Iris pigment epithelial cell (primary cell): ENCODE measurements at regions not wholly inside any gene's neighbourhood (a gene's known extent, or its start where the extent isn't known, plus 50 kb on each side); places are given as distances from the start of the nearest gene placed in this dataset.
A peak's percentile ranks its signal among the peaks of the same experiment; 100 is the strongest.
"Not testable (repeated sequence)": the region's sequence is repeated elsewhere in the genome, so short reads cannot be mapped to it uniquely, and the experiment has no call there.

ENCODE experiments used
- DNase-seq: peaks from one replicate; pipeline ENCODE4 v3.0.0-alpha.2; 2011; ENCODE audit warnings: low read depth

DNA sequence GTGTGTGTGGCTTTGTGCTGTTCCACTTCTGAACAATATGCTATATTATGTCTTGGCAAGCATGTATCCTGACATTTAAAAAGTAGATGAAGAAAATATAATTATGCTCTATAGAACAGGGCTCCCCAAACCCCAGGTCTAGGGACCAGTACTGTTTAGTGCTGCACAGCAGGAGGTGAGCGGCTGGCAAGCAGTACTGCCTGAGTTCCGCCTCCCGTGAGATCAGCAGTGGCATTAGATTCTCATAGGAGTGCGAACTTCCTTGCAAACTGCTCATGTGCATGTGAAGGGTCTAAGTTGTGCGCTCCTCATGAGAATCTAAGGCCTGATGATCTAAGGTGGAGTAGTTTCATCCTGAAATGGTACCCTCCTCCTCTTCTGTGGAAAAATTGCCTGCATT is 979.1 kb upstream of the CTNND2 start:
- DNase-seq, result no peak

DNA sequence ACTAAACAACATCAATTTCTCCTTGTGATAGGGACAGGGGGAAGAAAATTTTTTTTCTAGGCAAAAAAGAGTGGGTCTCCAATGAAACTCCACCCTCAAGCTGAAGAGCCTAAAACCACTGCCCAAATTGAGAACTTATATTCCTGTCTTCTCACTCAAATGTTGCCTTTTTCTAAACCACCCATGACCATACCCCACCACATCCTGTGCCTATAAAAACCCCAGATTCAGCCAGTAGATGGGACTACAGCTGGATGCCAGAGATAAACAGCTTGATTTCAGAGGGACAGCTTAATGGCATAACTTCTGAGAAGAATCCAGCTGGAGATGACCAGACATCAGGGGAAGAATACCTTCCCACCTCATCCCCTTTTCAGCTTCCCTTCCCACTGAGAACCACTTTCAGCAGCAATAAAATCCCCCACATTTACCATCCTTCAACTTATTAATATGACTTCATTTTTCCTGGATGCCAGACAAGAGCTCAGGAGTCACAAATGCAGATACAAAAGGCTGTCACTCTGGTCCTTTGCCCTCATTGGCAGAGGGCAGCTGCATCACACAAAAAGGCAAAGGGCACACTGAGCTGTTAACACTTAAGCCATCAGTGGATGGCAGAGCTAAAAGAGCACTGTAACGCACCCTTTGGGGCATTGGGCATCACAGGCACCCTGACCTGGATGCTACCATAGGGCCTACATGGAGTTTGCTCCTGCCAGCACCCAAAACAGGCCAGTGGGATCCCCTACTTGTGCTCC is 972.5 kb upstream of the CTNND2 start:
- DNase-seq, result no peak

DNA sequence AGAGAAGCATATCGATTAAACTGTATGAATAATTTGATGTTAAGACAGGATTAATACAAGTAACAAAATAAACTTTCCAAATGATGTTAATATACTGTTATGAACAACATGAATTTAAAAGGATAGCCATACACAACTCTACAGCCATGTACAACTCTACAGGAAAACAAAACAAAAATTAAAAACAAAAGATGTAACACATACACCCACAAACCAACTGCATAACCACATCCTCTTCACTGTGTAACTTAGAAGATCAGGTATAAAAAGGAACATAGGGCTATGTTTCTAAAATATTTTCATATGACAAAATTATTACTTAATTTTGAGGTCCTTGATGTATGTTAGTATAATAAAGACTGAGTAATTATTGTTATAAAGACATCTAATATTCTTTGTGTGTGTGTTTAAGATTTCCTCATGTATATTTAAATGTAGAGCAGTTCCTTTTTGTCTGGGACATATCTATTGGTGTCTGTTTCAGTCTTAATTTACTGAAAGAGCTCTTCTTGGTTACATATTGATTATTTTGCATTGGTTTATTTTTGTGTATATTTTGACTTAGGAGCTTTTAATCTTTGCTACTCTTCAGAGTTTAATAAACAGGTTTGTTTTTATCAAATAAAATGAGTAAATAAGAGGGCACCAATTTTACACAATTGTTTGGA is 966.8 kb upstream of the CTNND2 start:
- no peak for DNase-seq

DNA sequence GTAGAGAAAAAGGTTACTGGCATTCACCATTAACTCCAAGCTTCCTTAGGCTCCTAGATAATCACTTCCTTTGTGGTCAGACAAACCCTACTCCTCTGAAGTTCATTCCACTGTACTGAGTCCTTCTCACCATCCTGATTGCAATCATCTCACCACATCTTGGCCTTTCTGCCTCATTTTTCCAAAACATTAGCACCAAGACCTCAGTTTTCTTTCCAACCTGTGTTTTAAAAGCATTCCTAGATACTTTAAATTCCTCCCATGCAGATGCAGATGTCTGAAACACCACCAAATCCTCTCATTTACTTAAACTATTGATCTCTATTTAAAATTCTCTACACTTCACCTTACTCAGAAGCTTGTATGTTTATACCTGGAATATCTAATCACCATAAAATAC is 961.3 kb upstream of the CTNND2 start:
- DNase-seq, result peak; percentile 0

DNA sequence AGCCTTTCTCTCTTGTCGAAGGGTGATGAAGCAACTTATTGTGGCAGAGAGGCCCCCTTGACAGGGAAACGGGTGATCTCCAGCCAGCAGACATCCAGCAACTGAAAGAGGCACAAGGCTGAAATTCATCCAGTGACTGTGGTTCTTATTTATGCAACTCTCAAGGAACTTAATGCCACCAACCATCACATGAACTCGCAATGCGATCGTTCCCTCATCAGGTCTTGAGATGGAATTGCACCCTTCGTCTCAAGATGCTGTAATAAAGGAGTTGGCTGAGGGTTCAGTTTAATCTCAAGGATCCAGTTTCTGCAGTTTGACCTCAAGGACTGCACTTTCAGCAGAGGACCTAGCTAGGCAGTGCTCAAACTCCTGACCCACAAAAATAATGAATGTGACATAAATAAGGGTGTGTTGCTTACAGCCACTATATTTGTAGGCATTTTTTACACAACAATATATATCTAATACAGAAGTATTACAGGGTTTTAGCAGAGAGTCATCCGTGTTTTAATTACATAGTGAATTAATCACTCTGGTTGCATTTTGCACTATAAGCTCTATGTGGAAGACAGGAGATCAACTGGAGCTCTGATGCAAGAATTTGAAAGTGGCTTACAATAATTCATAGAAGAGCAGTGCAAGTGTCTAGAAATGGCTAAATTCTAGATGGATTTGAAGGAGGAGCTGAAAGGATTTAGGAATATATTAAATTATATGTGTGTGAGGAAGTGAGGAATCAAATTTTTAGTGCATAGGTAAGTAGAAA is 957.8 kb upstream of the CTNND2 start:
- DNase-seq, result no peak

DNA sequence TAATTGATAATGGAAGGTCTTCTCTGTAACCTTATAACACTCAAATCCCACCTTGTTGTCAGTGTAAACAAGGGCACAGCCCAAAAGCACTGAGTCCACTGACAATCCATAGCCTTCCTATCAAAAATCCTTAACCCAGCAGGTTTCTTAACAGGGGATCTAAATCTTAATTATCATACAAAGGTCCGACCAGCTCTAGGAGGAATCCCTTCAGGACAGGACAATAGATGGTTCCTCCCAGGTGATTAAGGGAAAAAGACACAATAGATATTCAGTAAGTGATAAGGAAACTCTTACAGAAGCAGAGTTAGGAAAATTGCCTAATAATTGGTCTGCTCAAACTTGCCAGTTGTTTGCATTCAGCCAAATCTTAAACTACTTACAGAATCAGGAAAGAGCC is 951.9 kb upstream of the CTNND2 start:
- DNase-seq, result not testable (repeated sequence)

DNA sequence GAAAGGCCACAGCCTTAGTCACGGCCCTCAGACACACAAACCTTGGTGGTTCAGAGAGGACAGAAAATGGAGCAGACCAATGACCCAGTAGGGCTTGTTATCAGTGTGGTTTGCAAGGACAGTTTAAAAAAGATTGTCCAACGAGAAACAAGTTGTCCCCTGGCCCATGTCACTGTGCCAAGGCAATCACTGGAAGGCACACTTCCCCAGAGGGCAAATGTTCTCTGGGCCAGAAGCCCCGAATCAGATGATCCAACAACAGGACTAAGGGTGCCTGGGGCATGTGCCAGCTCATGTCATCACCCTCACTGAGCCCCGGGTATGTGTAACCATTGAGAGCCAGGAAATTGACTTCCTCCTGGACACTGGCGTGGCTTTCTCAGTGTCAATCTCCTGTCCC is 950.1 kb upstream of the CTNND2 start:
- no peak for DNase-seq

DNA sequence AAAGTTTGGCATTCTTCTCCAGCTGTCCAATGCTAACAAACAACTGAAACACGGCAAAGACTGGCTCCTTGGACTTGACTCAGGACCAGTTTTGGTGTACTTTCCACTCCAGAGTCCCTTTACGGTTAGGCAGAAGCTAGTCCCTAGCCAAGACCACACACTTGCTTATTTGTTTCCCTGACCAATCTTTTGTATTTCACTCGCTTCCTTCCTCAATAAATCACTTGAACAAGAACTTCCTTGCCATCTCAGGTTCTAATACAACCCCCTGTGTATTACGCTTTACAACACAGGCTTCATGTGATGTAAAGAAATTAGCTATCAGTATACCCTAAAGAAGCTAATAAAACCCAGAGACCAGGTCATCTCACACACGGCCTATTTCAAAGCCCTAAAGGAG is 947.5 kb upstream of the CTNND2 start:
- no peak for DNase-seq

DNA sequence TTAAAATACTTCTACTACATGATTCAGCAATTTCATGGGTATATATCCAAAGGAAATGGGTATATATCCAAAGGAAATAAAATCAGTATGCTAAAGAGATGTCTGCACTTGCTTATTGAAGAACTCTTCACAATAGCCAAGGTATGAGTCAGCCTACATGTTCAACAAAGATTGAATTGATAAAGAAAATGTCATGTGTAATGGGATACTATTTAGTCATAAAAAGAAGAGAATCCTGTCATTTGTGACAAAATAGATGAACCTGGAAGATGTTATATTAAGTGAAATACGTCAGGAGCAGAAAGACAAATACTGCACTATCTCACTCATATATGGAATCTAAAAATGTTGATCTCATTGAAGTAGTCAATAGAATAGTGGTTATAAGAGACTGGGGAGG is 944.5 kb upstream of the CTNND2 start:
- DNase-seq, result no peak

DNA sequence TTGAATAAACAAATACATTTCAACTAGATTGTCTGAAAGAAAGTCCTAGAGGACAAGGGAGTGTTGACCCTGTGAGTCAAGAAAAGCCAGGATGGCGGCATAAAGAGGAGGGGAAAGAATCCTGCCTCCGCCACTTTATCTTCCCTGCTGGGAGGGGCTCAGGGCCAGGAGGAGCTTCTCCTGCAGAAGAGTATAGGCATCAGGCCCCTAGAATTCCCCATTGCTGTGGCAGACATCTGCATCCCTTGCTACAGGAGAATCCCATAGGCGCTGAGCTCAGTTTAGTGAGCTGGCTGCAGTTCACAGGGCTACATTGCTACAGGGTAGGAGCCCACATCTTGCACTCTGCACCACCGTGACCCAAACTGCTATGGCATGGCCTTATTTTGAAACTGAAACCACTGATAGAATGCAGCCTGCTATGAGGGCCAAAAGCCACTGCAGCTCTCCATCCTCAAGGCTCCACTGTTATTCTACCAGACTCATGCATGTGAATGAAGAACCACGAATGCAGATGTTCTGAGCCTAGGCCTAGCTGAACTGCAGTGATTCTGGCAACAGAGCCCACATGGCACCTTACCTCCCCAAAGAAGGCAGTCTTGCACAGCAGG is 941.4 kb upstream of the CTNND2 start:
- no peak for DNase-seq

DNA sequence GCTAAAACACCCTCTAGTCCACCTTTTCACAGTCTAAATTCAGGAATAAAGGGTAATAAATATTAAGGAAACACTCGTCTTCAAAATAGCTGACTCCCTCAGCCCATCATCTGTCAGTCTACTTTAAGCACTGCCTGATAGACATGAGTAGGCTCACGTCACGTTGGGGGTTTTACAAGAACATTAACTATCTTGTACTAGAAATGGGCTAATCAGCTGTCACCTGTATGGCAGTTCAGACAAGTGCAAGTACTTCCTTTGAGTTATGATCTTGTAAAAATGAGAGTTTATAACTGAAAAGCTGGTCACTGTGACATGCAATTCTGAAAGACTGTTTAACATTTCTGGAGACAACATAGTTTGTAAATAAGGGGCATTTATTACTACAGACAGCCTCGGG is 936.7 kb upstream of the CTNND2 start:
- no peak for DNase-seq

DNA sequence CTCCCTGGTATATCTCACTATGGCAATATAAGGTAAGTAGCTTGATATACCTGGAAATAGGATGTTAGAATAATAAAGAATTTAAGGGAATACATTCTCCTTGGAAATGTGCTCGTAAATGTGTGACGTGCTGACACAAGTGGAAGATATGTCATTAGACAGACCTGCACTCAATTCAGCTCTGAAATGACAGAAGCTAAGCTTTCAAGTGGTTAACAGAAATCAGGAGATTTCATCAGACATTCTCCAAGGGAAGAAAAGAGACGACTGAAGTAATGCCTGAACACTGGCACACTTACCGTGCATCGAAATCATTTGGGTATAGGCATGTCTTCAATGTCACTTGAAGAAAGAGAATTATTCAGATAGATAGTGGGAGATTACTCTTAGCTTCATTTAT is 933.3 kb upstream of the CTNND2 start:
- DNase-seq, result no peak

DNA sequence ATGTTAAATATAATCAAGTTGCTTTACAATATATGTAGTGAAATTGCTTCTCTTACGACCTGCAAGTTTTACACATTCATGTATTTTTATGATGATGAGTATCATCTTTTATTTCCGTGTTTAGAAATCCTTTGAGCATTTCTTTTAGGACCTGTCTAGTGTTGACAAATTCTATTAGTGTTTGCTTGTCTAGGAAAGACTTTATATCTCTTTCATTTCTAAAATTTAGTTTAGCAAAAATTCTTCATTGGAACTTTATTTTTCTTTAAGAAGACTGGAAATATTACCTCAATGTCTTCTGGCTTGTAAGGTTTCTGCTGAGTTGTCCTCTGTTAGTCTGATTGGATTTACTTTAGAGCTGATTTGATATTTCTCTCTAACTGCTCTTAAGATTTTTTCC is 920.9 kb upstream of the CTNND2 start:
- DNase-seq, result no peak

DNA sequence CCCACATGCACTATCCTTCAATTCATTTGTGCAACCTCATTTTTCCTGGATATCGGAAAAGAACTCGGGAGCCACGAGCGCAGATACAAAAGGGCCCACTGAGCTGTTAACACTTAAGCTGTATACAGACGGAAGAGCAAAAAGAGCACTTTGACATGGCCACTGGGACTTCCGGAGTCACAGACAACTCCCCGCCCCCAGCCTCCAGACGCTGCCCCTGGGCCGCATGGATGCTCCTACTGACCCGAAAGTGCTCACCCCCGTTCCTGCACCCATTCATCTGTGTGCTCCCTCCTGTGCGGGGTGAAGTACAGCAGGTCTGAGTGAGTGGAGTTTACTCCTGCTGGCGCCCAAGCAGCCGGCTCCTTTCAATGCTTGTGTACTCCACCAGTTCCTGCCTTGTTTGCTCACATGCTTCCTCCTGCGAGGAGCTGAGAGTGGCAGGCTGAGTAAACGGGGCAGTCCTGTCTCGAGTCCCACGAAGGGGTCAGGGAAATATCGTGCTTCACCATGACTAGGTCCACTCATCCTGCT is 901.0 kb upstream of the CTNND2 start:
- no peak for DNase-seq

DNA sequence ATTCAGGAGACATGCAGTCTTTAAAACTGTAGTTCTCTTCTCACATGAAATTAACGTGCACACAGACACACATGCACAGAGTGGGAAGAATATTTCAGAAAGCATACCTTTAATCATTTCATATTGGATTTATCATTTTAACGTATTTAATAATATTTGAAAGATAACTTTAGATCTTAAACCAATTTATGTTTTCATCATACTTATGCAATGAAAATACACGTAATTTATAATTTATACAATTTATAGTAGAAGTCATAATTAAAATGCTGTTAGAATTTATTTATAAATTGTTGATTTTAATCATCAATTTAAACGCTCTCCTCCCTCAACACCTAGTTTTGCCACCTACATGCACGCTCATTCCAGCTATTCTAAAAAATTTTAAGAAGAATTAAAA is 894.9 kb upstream of the CTNND2 start:
- DNase-seq, result no peak

DNA sequence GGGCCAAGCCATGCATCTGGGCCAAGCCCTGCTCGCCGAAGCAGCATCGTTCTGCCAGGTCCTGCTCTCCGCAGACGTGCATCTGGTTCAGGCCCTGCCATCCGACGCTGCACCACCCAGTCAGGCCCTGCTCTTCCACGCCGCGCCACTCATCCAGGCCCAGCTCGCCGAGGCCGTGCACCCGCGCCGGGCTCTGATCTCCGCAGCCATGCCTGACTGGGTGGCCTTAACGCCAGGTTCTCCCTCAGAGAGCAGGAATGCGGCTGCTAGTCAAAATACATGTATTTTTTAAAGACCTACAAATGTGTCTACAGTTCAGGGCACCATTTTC is 891.1 kb upstream of the CTNND2 start:
- DNase-seq, result no peak

DNA sequence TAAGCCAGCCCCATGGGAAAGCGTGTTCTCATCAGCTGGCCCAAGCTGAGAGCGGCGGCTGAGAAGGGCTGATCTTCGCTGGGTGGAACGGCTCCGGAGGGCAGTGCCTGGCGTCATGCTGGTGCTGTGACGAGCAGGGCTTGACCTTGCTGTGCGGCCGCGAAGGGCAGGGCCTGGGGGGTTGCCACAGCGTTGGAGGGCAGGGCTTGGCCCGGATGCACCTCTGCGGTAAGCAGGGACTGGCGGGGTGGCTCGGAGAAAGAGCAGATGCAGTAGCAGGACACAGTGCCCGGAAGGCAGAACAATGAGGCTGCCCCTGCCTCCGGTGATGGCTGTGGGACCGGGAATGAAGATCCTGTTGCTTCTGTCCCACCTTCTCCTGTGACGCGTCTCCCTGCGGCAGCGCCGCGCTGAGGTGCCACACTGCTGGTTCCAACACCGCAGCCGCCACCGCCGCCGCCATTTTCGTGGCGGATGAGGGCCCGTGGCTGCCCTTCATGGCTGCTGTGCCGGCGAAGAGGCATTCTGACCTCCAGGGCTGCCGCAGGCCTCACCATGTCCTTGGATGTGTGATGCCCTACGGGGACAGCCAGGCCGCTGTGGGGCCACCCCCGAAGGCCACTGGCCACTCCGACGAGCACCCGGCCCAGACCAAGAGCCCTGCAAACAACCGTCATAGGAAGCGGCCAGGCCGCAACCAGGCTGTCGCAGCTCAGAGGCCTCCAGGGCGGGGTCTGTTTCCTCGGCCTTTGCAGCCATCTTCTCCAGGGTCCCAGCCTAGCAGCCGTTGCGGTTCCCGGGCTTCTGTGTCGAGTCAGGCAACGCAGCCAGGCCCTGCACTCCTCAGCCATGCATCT is 890.5 kb upstream of the CTNND2 start:
- no peak for DNase-seq

DNA sequence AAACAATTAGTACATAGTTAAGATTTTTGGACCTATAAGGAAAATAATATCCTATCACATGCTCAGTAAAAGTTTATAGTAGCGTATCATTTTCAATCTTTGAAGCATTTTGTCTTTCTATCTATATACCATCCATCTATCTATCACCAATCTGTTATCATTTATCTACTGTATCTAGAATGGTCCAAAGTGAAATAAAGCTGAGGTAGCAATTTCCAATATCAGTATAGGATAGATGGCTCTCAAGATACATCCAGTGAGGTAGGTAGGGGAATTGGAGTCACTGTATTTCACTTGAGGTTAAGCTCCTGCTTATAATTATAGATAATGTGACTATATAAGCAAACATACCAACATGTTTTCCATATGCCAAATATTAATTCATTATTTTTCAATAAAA is 889.1 kb upstream of the CTNND2 start:
- DNase-seq, result no peak

DNA sequence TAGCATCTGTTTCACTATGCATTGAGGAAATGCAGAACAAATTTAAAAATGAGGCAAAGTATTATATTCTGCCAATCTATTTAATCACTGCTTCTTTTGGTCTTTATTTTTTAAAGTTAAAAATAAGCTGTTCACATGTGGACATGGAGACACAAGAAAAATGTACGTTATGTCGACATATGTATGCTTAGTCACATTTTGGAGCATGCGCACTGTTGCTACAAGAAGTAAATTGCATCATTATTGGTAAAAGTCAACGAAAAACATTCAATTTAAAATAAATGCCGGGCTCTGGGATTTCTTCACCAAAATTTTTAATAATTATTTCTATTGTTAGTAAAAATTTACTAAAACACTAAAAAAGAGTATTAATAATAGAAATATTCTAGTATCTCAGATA is 876.3 kb upstream of the CTNND2 start:
- no peak for DNase-seq

DNA sequence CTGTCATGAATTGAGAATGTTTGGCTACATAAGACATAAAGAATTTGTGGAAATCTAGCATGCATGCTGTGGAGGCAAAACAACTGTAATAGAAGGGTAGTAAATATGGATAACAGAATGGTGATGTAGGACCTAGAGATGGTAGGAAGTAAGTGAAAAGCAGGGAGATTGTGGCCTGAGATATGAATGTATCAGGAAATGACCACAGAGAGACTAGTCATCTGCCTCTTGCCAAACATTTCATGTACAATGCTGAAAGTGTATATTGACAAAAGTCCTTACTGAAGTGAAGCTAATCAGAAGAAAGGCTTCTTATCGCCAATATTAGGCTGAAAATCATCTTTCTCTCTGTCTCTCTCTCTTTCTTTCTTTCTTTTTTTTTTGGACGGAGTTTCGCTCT is 873.1 kb upstream of the CTNND2 start:
- DNase-seq, result no peak

DNA sequence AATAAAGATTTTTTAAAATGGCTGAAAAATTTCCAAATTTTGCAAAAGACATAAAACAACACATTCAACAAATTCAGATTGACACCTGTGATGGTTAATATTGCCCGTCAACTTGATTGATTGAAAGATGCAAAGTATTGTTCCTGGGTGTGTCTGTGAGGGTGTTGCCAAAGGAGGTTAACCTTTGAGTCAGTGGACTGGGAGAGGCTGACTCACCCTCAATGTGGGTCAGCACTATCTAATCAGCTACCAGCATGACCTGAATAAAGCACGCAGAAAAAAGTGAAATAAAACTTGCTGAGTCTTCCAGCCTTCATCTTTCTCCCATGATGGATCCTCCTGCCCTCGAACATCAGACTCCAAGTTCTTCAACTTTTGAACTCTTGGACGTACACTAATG is 868.0 kb upstream of the CTNND2 start:
- DNase-seq, result no peak

DNA sequence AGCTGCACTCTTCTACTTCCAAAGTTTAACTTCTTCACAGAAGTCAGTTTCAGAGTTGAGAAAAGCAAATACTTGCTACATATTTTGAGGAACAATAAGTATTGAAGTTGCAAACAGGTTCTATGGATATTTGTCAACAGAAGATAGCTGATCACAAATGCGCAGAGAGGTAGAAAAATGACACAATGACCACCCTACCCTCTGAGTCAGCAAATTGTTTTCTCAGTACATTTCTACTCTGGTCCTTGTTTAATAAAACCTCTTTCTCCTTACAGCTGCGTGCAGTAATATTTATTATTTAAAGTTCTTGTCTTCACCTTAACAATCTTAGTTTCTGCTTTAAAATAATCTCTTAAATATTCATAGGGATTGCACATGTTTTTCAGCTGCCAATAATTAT is 855.1 kb upstream of the CTNND2 start:
- no peak for DNase-seq
